Stomach (tissue), 8 donors: ENCODE measurements at regions not wholly inside any gene's neighbourhood (a gene's known extent, or its start where the extent isn't known, plus 50 kb on each side); places are given as distances from the start of the nearest gene placed in this dataset.

Experiments used
- DNase-seq, 2 donors: peaks; one replicate each; pipeline versions ENCODE4 v3.0.0 to v3.0.0-alpha.2; 2013 to 2019
- H3K27ac ChIP-seq, 5 donors: fragments of 200-600 bp in 4 of 5; sonication (generic) in 4 of 5; one replicate each; pipeline ENCODE4 v1.5.1; 2013 to 2019; ENCODE audit warnings: mild to moderate bottlenecking in 1 of 5, moderate library complexity in 1 of 5
- H3K27me3 ChIP-seq, 3 donors: fragments of 200-600 bp; sonication (generic); one replicate each; pipeline ENCODE4 v1.5.1; 2017 to 2019; ENCODE audit warnings: mixed run types in 1 of 3
- H3K36me3 ChIP-seq, 4 donors: fragments of 200-600 bp; sonication (generic); 1 replicate in 3 of 4; 2 replicates in 1 of 4; pipeline ENCODE4 v1.5.1; 2016 to 2019
- H3K4me1 ChIP-seq, 4 donors: fragments of 200-600 bp; sonication (generic); one replicate each; pipeline ENCODE4 v1.5.1; 2016 to 2019
- H3K4me3 ChIP-seq, 4 donors: fragments of 200-600 bp; sonication (generic) in 3 of 4; one replicate each; pipeline ENCODE4 v1.5.1; 2016 to 2019; ENCODE audit warnings: mild to moderate bottlenecking in 1 of 4
- H3K9me3 ChIP-seq, 4 donors: fragments of 200-600 bp; sonication (generic); one replicate each; pipeline ENCODE4 v1.5.1; 2016 to 2019
- CTCF ChIP-seq, 7 experiments: fragments of 450-650 bp in 4 of 7; fragments of 200-600 bp in 3 of 7; sonication (generic) in 3 of 7; IDR thresholded peaks; one replicate each; pipeline ENCODE4 v1.5.1; 2016 to 2019; ENCODE audit warnings: antibody characterized with exemption in 7 of 7, control low read depth in 2 of 7, mild to moderate bottlenecking in 1 of 7
- EP300 ChIP-seq: sonication (generic); formaldehyde crosslinking; IDR thresholded peaks from one replicate; pipeline ENCODE4 v1.6.1; 2017; ENCODE audit warnings: antibody characterized with exemption
- POLR2A ChIP-seq, 4 donors: fragments of 450-650 bp; IDR thresholded peaks; one replicate each; pipeline ENCODE4 v1.6.1; 2016; ENCODE audit warnings: antibody characterized with exemption in 4 of 4, control low read depth in 2 of 4, mild to moderate bottlenecking in 1 of 4, moderate library complexity in 1 of 4
- POLR2AphosphoS5 ChIP-seq, 3 donors: sonication (generic); formaldehyde crosslinking; IDR thresholded peaks; one replicate each; pipeline ENCODE4 v1.6.1; 2016; ENCODE audit warnings: antibody characterized with exemption in 3 of 3
- WGBS, 5 donors: extraction: QIAGEN DNeasy Blood & Tissue Kit in 3 of 5; methylation state at CpG; one replicate each; pipeline versions ENCODE4 v1.1.5 to v1.1.7; 2013 to 2018; 5-methylcytosine and 5-hydroxymethylcytosine counted together
- intact Hi-C: fragments of 100-400 bp; cut with DNase I; formaldehyde crosslinking; loops from one replicate; pipeline ENCODE4 v1.15.1; 2023; ENCODE audit warnings: low total_unique reads
- donor health status: healthy with polysubstance abuse.
- donor health status: Bipolar disorder and iron deficiency.
- donor health status: healthy.

DNA sequence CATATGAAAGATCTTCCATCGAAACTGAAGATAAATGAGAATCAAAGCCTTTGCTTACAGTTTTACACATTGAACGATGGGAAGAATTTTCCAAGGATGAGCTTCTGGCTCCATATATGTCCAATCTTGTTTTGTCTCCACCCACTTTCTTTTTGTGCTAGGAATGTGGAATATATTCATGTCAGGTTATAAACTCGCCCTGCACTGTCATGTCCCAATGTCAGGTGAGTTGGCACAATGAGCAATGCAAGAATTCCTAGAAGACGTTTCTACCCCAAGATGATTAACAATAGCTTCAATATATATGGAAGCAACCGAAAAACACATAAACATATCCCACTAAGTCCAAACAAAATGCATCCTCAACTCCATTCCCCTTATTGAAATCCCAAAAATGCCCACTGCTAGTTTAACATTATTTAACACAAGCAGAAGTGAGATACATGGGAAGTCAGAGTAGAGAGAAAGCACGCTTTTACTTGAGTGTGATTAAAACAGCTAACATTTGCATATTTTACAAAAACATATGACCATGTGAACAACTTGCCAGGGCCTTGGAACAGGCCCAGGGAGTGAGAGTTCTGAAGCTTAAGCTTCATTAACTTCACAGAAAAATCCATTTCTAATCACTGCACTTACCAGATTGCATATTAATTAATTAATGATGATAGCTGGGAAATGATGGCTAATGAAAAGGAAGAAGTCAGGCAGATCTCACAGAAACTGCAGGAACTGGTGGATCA is 233.9 kb downstream of the GXYLT1 start:
- TF ChIP-seq EP300, result no peak
- TF ChIP-seq POLR2A (IDR thresholded peaks at IDR 0.05), result no peak
- TF ChIP-seq CTCF (IDR thresholded peaks at IDR 0.05), result no peak
- TF ChIP-seq POLR2AphosphoS5 (IDR thresholded peaks at IDR 0.05), result no peak
- Histone ChIP-seq H3K36me3 (no peaks in the 10 kb centered on the region), H3K4me1 (no peaks in the 10 kb centered on the region), H3K27ac (no peak overlapping the region), H3K9me3 (no peaks in the 10 kb centered on the region), H3K4me3 (no peak overlapping the region), H3K27me3 (no peaks in the 10 kb centered on the region)
- 63 to 77% (median 73%) methylated on average over 6 of the region's 6 CpGs for WGBS, 5 donors
- intact Hi-C loops, result no loop called here
- DNase-seq, result no peak

- H3K4me1 ChIP-seq, result no peaks in the 10 kb centered on the region
- no peak overlapping the region for H3K4me3 ChIP-seq
- no peak for DNase-seq
- WGBS, 5 donors, result 80 to 90% (median 86%) methylated on average over 4 of the region's 4 CpGs
- no peak overlapping the region for H3K27ac ChIP-seq
- no peaks in the 10 kb centered on the region for H3K36me3 ChIP-seq
- TF ChIP-seq POLR2AphosphoS5 (IDR thresholded peaks at IDR 0.05), result no peak
- TF ChIP-seq CTCF (IDR thresholded peaks at IDR 0.05), result no peak
- no peak for TF ChIP-seq POLR2A (IDR thresholded peaks at IDR 0.05)
- TF ChIP-seq EP300, result no peak
- H3K27me3 ChIP-seq, result no peaks in the 10 kb centered on the region
- intact Hi-C loops, result no loop called here
- no peaks in the 10 kb centered on the region for H3K9me3 ChIP-seq
These were observed 236.5 kb downstream of the GXYLT1 start for GRCh38 chr12:41908206-41908605.

- Histone ChIP-seq H3K9me3 (no peaks in the 10 kb centered on the region), H3K4me1 (no peaks in the 10 kb centered on the region), H3K36me3 (no peaks in the 10 kb centered on the region), H3K27ac (no peak overlapping the region), H3K27me3 (no peaks in the 10 kb centered on the region), H3K4me3 (no peak overlapping the region)
- intact Hi-C loops, result no loop called here
- no peak for DNase-seq
- TF ChIP-seq EP300 (no peak), CTCF (IDR thresholded peaks at IDR 0.05) (no peak), POLR2AphosphoS5 (IDR thresholded peaks at IDR 0.05) (no peak), POLR2A (IDR thresholded peaks at IDR 0.05) (no peak)
These were observed 237.1 kb downstream of the GXYLT1 start for GRCh38 chr12:41907550-41907949.

DNA sequence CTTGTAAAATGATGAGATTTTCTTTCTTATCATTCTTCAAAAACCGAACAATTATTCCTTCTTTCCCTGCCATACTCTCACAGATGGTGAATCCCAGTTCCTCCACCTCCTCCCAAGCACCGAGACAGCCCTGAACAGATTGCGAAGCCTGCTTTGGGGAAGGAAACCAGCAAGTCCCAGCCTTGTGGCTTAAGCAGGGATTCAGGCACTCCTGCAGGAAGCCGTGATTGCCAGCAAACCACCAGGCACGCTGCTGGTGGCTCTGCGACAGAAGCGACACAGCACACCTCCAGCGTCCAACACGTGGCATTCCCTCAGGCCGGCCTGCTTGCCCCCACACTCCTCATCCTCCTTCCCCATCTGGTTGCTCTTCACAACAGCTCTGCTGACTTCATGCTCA is 237.7 kb downstream of the GXYLT1 start:
- no peak overlapping the region for H3K27ac ChIP-seq
- 68 to 74% (median 70%) methylated on average over 10 of the region's 10 CpGs for WGBS, 5 donors
- H3K9me3 ChIP-seq, result no peaks in the 10 kb centered on the region
- H3K27me3 ChIP-seq, result no peaks in the 10 kb centered on the region
- TF ChIP-seq EP300, result no peak
- no peak for TF ChIP-seq POLR2A (IDR thresholded peaks at IDR 0.05)
- no peak for TF ChIP-seq POLR2AphosphoS5 (IDR thresholded peaks at IDR 0.05)
- TF ChIP-seq CTCF (IDR thresholded peaks at IDR 0.05), result no peak
- no peaks in the 10 kb centered on the region for H3K4me1 ChIP-seq
- intact Hi-C loops, result no loop called here
- H3K36me3 ChIP-seq, result no peaks in the 10 kb centered on the region
- H3K4me3 ChIP-seq, result no peak overlapping the region
- no peak for DNase-seq
